Kidney epithelial cell (primary cell): ENCODE measurements at regions not wholly inside any gene's neighbourhood (a gene's known extent, or its start where the extent isn't known, plus 50 kb on each side); places are given as distances from the start of the nearest gene placed in this dataset.

ENCODE experiments used
- DNase-seq: peaks from one replicate; pipeline ENCODE4 v3.0.0-alpha.2; 2010; ENCODE audit warnings: low read depth
- H3K27me3 ChIP-seq: 2 replicates; pipeline ENCODE4 v1.6.0; 2011; ENCODE audit warnings: low read length; ENCODE audit not compliant: control insufficient read depth, insufficient read depth
- H3K36me3 ChIP-seq: 2 replicates; pipeline ENCODE4 v1.5.1; 2011; ENCODE audit warnings: low read length; ENCODE audit not compliant: control insufficient read depth, insufficient read depth
- H3K4me3 ChIP-seq: 2 replicates; pipeline ENCODE4 v1.5.1; 2011; ENCODE audit warnings: low read depth, mild to moderate bottlenecking, control low read depth, low read length
- CTCF ChIP-seq: IDR thresholded peaks from 2 replicates; pipeline ENCODE4 v1.5.1; 2011; ENCODE audit warnings: mild to moderate bottlenecking, moderate library complexity, low read length, control low read depth, inconsistent platforms; ENCODE audit not compliant: insufficient read depth, poor library complexity, severe bottlenecking

GRCh38 chr13:86737334-86737932 is 933.7 kb upstream of the SLITRK5 start:
- Histone ChIP-seq H3K4me3 (no peak overlapping the region), H3K27me3 (no peaks in the 10 kb centered on the region), H3K36me3 (no peaks in the 10 kb centered on the region)
- DNase-seq, result no peak
- no peak for TF ChIP-seq CTCF

- TF ChIP-seq CTCF, result peak; percentile 19
- Histone ChIP-seq H3K27me3 (no peaks in the 10 kb centered on the region), H3K36me3 (no peaks in the 10 kb centered on the region), H3K4me3 (no peak overlapping the region)
- DNase-seq, result no peak
Measured at GRCh38 chr13:86741762-86742285, 929.3 kb upstream of the SLITRK5 start.

GRCh38 chr13:86757236-86757978 is 913.8 kb upstream of the SLITRK5 start:
- Histone ChIP-seq H3K4me3 (no peak overlapping the region), H3K36me3 (no peaks in the 10 kb centered on the region), H3K27me3 (no peaks in the 10 kb centered on the region)
- DNase-seq, result no peak
- TF ChIP-seq CTCF, result no peak

GRCh38 chr13:86758116-86758515 is 913.1 kb upstream of the SLITRK5 start:
- Histone ChIP-seq H3K36me3 (no peaks in the 10 kb centered on the region), H3K4me3 (no peak overlapping the region), H3K27me3 (no peaks in the 10 kb centered on the region)
- DNase-seq, result no peak
- no peak for TF ChIP-seq CTCF

GRCh38 chr13:86760620-86761019 is 910.6 kb upstream of the SLITRK5 start:
- H3K4me3 ChIP-seq, result no peak overlapping the region
- TF ChIP-seq CTCF, result no peak
- no peak for DNase-seq
- no peaks in the 10 kb centered on the region for H3K36me3 ChIP-seq
- no peaks in the 10 kb centered on the region for H3K27me3 ChIP-seq
